Activated CD8-positive, alpha-beta T cell treated with anti-CD3 and anti-CD28 coated beads for 36 hours (primary cell): ENCODE measurements at regions not wholly inside any gene's neighbourhood (a gene's known extent, or its start where the extent isn't known, plus 50 kb on each side); places are given as distances from the start of the nearest gene placed in this dataset.

Experiments
- ATAC-seq: fragments of 200-7000 bp; cut with Tn5 transposase; one replicate; pipeline ENCODE4 v1.10.0; 2021; ENCODE audit warnings: mild to moderate bottlenecking, moderate library complexity
- CTCF ChIA-PET: fragments of 350-600 bp; sonication (Branson Sonifier 250); formaldehyde crosslinking; loops from one replicate; lab custom pipeline; 2021; ENCODE audit warnings: antibody characterized with exemption; lab: Charles Lee
- POLR2A ChIA-PET: fragments of 350-600 bp; sonication (Branson Sonifier 250); formaldehyde crosslinking; loops from one replicate; lab custom pipeline; 2021; ENCODE audit warnings: antibody characterized with exemption; lab: Charles Lee
- DNase-seq: peaks from one replicate; pipeline ENCODE4 v3.0.0-alpha.2; 2020
- H3K27ac Mint-ChIP-seq: one replicate; pipeline ENCODE4 v1.8.0; 2021; ENCODE audit warnings: mild to moderate bottlenecking, mixed read lengths
- H3K27me3 Mint-ChIP-seq: one replicate; pipeline ENCODE4 v1.8.0; 2021; ENCODE audit warnings: mixed read lengths
- H3K36me3 Mint-ChIP-seq: one replicate; pipeline ENCODE4 v1.8.0; 2021; ENCODE audit warnings: low read depth, mixed read lengths
- H3K4me1 Mint-ChIP-seq: one replicate; pipeline ENCODE4 v1.8.0; 2021; ENCODE audit warnings: low read depth, mixed read lengths
- H3K4me3 Mint-ChIP-seq: one replicate; pipeline ENCODE4 v1.8.0; 2021; ENCODE audit warnings: mild to moderate bottlenecking, moderate library complexity, mixed read lengths
- H3K9me3 Mint-ChIP-seq: one replicate; pipeline ENCODE4 v1.8.0; 2021; ENCODE audit warnings: mixed read lengths
- intact Hi-C: fragments of 100-400 bp; cut with micrococcal nuclease; formaldehyde crosslinking; loops from one replicate; pipeline ENCODE4 v1.10.0; 2022
- TF ChIP-seq, protein P1 (sequence below): fragments of 200-600 bp; IDR thresholded peaks from one replicate; pipeline ENCODE4 v1.8.0; 2022; ENCODE audit warnings: antibody characterized with exemption, mild to moderate bottlenecking

DNA sequence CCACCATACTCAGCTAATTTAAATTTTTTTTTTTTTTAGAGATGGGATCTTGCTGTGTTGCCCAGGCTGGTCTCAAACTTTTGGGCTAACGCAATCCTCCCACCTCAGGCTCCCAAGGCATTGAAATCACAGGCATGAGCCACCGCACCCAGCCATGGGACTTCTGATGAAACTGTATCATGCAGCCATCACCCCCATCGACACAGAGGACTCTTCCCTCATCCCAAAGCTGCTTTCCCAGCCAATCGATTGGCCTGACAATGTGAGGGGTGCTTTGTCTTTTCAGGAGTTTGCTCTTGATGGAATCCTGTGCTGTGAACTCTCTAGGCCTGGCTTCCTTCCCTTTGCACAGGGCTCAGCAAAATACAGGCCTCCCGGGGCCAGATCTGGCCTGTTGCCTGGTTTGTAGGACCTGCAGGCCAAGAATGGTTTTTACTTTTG lies 59.6 kb upstream of the NCOR2 start:
- H3K4me1 Mint-ChIP-seq = no peaks in the 10 kb centered on the region
- no peaks in the 10 kb centered on the region for H3K36me3 Mint-ChIP-seq
- H3K4me3 Mint-ChIP-seq = no peak overlapping the region
- H3K9me3 Mint-ChIP-seq = peaks cover 2% of the 10 kb centered on the region
- H3K27ac Mint-ChIP-seq = no peak overlapping the region
- TF ChIP-seq, protein P1, sequence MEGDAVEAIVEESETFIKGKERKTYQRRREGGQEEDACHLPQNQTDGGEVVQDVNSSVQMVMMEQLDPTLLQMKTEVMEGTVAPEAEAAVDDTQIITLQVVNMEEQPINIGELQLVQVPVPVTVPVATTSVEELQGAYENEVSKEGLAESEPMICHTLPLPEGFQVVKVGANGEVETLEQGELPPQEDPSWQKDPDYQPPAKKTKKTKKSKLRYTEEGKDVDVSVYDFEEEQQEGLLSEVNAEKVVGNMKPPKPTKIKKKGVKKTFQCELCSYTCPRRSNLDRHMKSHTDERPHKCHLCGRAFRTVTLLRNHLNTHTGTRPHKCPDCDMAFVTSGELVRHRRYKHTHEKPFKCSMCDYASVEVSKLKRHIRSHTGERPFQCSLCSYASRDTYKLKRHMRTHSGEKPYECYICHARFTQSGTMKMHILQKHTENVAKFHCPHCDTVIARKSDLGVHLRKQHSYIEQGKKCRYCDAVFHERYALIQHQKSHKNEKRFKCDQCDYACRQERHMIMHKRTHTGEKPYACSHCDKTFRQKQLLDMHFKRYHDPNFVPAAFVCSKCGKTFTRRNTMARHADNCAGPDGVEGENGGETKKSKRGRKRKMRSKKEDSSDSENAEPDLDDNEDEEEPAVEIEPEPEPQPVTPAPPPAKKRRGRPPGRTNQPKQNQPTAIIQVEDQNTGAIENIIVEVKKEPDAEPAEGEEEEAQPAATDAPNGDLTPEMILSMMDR = no peak
- ATAC-seq = no peak
- no peak for DNase-seq
- intact Hi-C loops = no loop called here
- CTCF ChIA-PET = no interaction called here
- H3K27me3 Mint-ChIP-seq = no peaks in the 10 kb centered on the region
- POLR2A ChIA-PET = no interaction called here

DNA sequence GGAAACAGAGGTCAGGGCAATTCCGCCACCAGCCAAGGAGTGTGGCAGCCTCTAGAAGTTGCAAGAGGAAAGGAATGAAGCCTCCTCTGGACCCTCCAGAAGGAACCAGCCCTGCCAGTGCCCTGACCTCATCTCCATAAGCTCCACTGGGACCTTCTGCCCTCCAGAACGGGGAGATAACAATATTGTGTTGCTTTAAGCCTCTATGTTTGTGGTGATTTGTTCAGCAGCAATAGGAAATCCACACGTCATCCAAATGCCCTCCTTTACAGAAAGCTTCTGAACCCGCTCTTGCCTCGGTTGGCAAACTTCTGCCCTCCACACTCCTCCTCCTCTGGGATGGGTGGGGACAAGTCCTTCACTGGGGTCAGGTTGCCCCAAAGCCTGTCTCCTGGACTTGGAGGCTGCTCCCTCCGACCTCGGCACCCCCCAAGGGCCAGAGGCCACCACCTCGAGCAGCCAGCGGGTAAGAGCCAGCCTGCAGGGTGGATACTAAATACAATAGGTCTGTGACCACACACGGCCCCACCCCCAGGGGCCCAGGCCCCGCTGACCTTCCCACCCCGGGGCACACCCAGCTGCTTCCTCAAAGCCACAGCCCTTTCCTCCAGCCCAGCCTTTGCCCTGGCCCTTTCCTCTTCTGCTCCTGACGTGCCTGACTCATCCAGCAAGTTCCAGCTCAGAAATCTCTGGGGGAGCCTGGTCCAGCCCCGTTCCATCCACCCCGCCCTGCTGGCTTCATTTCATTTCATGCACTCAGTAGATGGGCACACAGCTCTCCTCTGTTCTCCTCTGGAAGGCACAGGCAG lies 58.7 kb upstream of the NCOR2 start:
- H3K36me3 Mint-ChIP-seq = no peaks in the 10 kb centered on the region
- H3K27me3 Mint-ChIP-seq = no peaks in the 10 kb centered on the region
- H3K9me3 Mint-ChIP-seq = peaks cover 2% of the 10 kb centered on the region
- no peak overlapping the region for H3K27ac Mint-ChIP-seq
- POLR2A ChIA-PET = interaction anchor here (0.6 kb wide), 1 partner anchor 170 kb away, joined by 4 read pairs; no protein-coding TSS in a partner anchor
- H3K4me3 Mint-ChIP-seq = no peak overlapping the region
- intact Hi-C loops = no loop called here
- ATAC-seq (no peak), DNase-seq (no peak)
- H3K4me1 Mint-ChIP-seq = no peaks in the 10 kb centered on the region
- TF ChIP-seq, protein P1 = no peak
- CTCF ChIA-PET = no interaction called here

DNA sequence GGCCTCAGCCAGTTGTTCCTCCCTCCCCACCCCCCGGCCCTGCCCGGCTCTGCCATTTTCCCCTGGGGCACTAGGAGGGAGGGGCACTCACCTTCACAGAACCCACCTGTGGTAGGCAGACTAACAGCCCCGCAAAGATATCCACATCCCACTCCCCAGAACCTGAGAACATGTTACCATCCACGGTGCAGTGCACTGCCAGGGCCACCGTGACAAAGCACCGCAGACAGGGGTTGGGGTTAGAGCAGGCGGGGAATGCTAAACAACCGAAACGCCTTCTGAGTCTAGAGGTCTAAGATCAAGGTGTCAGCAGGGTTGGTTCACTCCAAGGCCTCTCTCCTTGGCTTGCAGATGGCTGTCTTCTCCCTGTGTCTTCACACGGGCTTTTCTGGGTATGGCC lies 57.4 kb upstream of the NCOR2 start:
- H3K4me3 Mint-ChIP-seq = no peak overlapping the region
- H3K4me1 Mint-ChIP-seq = no peaks in the 10 kb centered on the region
- H3K9me3 Mint-ChIP-seq = peaks cover 2% of the 10 kb centered on the region
- no peaks in the 10 kb centered on the region for H3K36me3 Mint-ChIP-seq
- H3K27ac Mint-ChIP-seq = no peak overlapping the region
- no peak for DNase-seq
- no peaks in the 10 kb centered on the region for H3K27me3 Mint-ChIP-seq
- TF ChIP-seq, protein P1 = no peak
- intact Hi-C loops = no loop called here
- ATAC-seq = no peak
- ChIA-PET POLR2A (no interaction called here), CTCF (no interaction called here)

DNA sequence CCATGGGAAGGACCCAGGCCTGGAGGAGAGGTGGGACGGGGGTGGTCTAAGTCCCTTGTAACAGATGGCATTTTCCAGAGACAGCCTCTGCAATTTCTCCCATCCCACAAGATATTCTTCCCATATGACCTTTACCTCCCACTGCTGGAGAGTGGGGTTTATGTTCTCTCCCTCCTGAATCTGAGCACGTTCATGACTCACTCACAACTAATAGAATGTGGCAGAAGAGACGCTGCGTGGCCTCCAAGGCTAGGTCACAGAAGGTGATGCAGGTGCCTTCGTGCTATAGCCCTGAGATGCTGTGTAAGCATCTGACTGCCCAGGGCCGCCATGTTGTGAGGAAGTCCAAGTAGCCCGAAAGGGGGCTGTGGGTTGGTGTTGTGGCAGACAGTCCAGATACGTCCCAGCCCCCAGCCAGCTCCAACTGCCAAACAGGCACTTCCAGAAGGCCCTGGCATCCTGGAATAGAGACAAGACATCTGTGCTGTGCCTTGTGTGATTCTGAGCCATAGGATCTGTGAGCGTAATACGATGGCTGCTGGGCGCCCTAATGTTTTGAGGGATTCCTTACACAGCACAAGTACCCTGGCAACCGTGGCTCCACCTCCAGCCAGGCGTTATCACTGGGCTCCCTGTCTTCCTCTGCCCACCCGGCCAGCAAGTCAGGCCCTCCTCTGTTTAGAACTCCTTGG lies 56.1 kb upstream of the NCOR2 start:
- CTCF ChIA-PET = no interaction called here
- ATAC-seq = no peak
- Mint-ChIP-seq H3K4me1 (no peaks in the 10 kb centered on the region), H3K27ac (no peak overlapping the region), H3K27me3 (no peaks in the 10 kb centered on the region), H3K36me3 (no peaks in the 10 kb centered on the region), H3K9me3 (peaks cover 4% of the 10 kb centered on the region), H3K4me3 (no peak overlapping the region)
- intact Hi-C loops = no loop called here
- POLR2A ChIA-PET = no interaction called here
- TF ChIP-seq, protein P1 = no peak
- no peak for DNase-seq

DNA sequence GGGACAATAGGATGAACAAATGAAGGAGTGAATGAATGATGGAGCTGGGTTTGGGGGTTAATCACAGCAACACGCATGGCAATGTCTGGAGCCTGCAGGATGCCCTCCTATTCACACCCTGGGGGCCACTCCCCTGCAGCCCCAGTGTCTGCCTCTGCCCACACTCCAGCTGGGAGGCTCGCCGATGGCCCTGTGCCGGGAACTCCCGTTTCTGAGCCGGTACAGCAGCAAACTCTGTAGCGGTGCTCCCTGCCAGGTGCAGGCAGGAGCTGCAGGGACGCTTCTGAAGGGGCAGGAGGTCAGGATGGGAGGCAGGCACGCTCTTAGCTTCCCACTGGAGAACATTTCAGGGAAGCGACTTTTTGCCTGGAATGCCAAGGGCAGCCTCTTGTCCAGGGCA lies 55.4 kb upstream of the NCOR2 start:
- ChIA-PET CTCF (no interaction called here), POLR2A (interaction anchor here (1.1 kb wide), 1 partner anchor 12 kb away, joined by 3 read pairs; no protein-coding TSS in a partner anchor)
- Mint-ChIP-seq H3K9me3 (peaks cover 4% of the 10 kb centered on the region), H3K4me3 (no peak overlapping the region), H3K27me3 (no peaks in the 10 kb centered on the region), H3K4me1 (no peaks in the 10 kb centered on the region), H3K27ac (no peak overlapping the region), H3K36me3 (no peaks in the 10 kb centered on the region)
- TF ChIP-seq, protein P1 = no peak
- no peak for ATAC-seq
- DNase-seq = no peak
- intact Hi-C loops = no loop called here
